ENCODE measurements at regions not wholly inside any gene's neighbourhood (a gene's known extent, or its start where the extent isn't known, plus 50 kb on each side); places are given as distances from the start of the nearest gene placed in this dataset.

DNA sequence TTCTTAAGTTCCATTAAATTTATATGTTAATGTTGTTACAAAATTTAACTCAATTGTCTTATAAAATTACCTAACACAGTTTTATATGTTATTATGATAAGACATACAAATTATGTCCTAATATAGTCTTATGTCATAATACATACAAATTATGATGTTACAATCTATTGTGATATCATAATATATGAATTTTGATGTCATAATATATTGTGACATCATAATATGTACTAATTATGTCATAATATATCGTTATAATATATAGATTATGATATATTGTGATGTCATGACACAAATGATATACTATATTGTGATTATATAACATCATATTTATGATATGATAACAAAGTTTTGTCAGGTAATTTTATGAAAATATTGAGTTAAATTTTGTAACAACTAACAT, 1789.6 kb downstream of the TP53TG3F start:
- no peaks in the 10 kb centered on the region for H3K27me3 ChIP-seq (ENCODE audit: control insufficient read depth, insufficient read depth, low read length, poor library complexity, severe bottlenecking)
- no peak overlapping the region for H3K4me3 ChIP-seq (ENCODE audit: insufficient read depth, low read depth, low read length)
- H3K9me3 ChIP-seq (ENCODE audit: control insufficient read depth, low read length), result peaks cover 19% of the 10 kb centered on the region
- H3K36me3 ChIP-seq (ENCODE audit: control insufficient read depth, insufficient read depth, low read length), result no peaks in the 10 kb centered on the region
- no CpG with 5 or more reads among the region's 1 CpG for WGBS, 2 experiments
- H3K27ac ChIP-seq (ENCODE audit: insufficient read depth, low read depth, low read length, poor library complexity, severe bottlenecking), result no peak overlapping the region
- no peaks in the 10 kb centered on the region for H3K4me1 ChIP-seq (ENCODE audit: control insufficient read depth, insufficient read depth, low read length)

DNA sequence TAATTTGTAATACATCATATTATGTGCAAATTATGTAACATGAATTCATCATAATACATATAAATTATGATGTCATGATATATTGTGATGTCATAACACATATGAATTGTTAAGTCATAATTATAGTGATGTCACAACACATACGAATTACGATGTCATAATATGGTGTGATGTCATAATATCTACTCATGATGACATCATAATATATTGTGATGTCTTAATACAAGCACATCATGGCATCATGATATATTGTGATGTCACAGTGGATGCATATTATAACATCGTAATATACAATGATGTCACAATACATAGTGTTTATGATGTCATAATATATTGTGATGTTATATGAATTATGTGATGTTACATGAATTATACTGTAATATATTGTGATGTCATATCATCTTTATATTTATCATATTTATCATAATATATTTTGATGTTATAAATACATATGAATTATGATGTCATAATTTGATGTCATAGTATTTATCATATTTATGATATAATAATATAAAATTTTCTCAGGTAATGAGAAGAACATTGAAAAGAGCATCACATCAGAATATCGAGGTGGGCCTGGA, 1793.0 kb downstream of the TP53TG3F start:
- Histone ChIP-seq H3K9me3 (ENCODE audit: control insufficient read depth, low read length) (peaks cover 23% of the 10 kb centered on the region), H3K36me3 (ENCODE audit: control insufficient read depth, insufficient read depth, low read length) (no peaks in the 10 kb centered on the region), H3K4me3 (ENCODE audit: insufficient read depth, low read depth, low read length) (no peak overlapping the region), H3K27me3 (ENCODE audit: control insufficient read depth, insufficient read depth, low read length, poor library complexity, severe bottlenecking) (no peaks in the 10 kb centered on the region), H3K4me1 (ENCODE audit: control insufficient read depth, insufficient read depth, low read length) (no peaks in the 10 kb centered on the region), H3K27ac (ENCODE audit: insufficient read depth, low read depth, low read length, poor library complexity, severe bottlenecking) (no peak overlapping the region)
- 65 to 87% methylated on average over 1 to 2 of the region's 4 CpGs for WGBS, 2 experiments

DNA sequence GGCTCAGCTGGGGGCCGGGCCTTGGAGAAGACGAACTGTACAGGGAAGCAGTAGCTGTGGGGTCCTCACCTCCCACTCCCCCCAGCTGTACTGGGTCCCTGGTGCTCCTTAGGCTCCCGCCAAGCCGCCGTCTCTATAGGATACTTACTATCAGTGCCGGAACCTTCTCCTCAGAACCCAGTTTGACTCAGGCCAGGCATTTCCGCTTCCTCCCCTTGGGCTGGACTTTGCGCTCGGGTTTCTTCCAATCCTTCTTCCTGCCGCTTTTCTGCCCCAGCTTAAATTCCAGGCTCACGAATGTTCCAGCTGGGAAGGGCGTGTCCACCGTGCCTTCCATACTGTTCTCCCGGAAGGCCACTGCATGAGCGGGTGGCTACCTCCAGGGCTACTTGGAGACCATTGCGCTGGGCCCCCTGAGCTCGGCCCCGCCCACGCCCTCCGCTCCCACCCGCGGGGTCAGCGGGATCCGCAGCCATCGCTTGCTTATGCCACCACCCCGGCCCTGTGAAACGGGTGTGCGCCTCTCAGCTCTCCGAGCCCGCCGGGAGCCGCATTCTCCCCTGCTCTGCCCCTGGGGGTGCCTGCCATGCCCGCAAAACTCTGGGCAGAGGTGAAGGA, 1795.9 kb downstream of the TP53TG3F start:
- peaks cover 29% of the 10 kb centered on the region for H3K9me3 ChIP-seq (ENCODE audit: control insufficient read depth, low read length)
- no peaks in the 10 kb centered on the region for H3K36me3 ChIP-seq (ENCODE audit: control insufficient read depth, insufficient read depth, low read length)
- H3K4me1 ChIP-seq (ENCODE audit: control insufficient read depth, insufficient read depth, low read length), result no peaks in the 10 kb centered on the region
- H3K27ac ChIP-seq (ENCODE audit: insufficient read depth, low read depth, low read length, poor library complexity, severe bottlenecking), result no peak overlapping the region
- no peak overlapping the region for H3K4me3 ChIP-seq (ENCODE audit: insufficient read depth, low read depth, low read length)
- 88 to 89% methylated on average over 33 of the region's 33 CpGs for WGBS, 2 experiments
- no peaks in the 10 kb centered on the region for H3K27me3 ChIP-seq (ENCODE audit: control insufficient read depth, insufficient read depth, low read length, poor library complexity, severe bottlenecking)

DNA sequence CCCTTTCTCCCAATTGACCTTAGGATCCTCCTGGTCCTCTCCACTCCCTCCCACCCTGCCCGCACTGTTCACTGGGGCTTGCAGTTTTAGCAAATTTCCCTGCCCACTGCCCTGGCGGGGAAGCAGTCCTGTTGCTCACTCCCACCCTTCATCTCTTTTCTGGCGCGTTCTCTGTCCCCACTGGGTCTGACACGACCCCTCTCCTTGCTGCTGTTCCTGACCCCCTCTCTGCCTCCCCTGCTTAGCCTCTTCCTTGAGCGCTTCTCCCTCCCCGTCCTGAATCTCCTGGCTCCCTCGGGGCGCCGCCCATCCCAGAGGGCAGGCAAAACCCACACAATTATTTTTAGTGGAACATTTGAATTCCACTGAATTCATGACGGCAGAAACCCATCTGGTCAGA, 1796.4 kb downstream of the TP53TG3F start:
- 80 to 85% methylated on average over 10 of the region's 11 CpGs for WGBS, 2 experiments
- no peak overlapping the region for H3K4me3 ChIP-seq (ENCODE audit: insufficient read depth, low read depth, low read length)
- H3K27ac ChIP-seq (ENCODE audit: insufficient read depth, low read depth, low read length, poor library complexity, severe bottlenecking), result no peak overlapping the region
- H3K27me3 ChIP-seq (ENCODE audit: control insufficient read depth, insufficient read depth, low read length, poor library complexity, severe bottlenecking), result no peaks in the 10 kb centered on the region
- H3K4me1 ChIP-seq (ENCODE audit: control insufficient read depth, insufficient read depth, low read length), result no peaks in the 10 kb centered on the region
- H3K9me3 ChIP-seq (ENCODE audit: control insufficient read depth, low read length), result peaks cover 29% of the 10 kb centered on the region
- no peaks in the 10 kb centered on the region for H3K36me3 ChIP-seq (ENCODE audit: control insufficient read depth, insufficient read depth, low read length)

DNA sequence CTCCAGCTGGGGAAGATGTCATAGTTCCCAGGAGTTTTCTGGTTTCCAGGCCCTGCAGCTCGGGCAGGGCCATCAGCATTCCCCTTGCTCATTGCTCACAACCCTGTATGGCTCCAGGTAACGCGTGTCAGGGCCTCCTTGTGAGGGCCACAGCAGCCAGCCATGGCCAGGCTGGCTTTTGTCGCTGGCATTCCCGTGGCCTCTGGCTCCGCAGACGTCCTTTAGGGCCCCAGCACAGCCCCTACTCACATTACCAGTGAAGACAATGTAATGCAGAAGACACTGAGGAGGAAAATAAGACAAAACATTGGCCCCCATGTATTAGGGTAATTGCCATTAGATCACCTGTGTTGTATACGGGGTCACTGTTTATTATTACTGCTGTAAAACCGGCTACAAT, 1799.0 kb downstream of the TP53TG3F start:
- Histone ChIP-seq H3K4me3 (ENCODE audit: insufficient read depth, low read depth, low read length) (no peak overlapping the region), H3K4me1 (ENCODE audit: control insufficient read depth, insufficient read depth, low read length) (no peaks in the 10 kb centered on the region), H3K27ac (ENCODE audit: insufficient read depth, low read depth, low read length, poor library complexity, severe bottlenecking) (no peak overlapping the region), H3K9me3 (ENCODE audit: control insufficient read depth, low read length) (peaks cover 23% of the 10 kb centered on the region), H3K36me3 (ENCODE audit: control insufficient read depth, insufficient read depth, low read length) (no peaks in the 10 kb centered on the region), H3K27me3 (ENCODE audit: control insufficient read depth, insufficient read depth, low read length, poor library complexity, severe bottlenecking) (no peaks in the 10 kb centered on the region)
- WGBS, 2 experiments, result 76 to 80% methylated on average over 9 of the region's 9 CpGs

DNA sequence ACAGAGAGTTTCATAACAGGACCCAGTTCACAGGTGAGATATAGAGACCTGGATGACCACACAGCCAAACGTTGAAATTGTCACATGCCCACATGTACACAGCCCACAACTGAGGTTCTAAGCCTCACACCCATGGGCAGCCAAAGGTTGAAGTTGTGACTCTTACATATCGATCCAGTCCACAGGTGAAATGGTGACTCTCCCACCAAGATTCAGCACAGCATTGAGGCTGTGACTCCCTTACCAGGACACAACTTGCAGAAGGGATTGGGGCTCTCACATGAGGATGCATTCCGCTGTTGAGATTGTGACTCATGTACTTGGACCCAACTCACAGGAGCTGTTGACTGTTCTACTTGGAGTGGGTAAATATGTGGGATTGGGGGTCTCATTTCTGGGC, 1836.4 kb downstream of the TP53TG3F start:
- Histone ChIP-seq H3K27me3 (ENCODE audit: control insufficient read depth, insufficient read depth, low read length, poor library complexity, severe bottlenecking) (no peaks in the 10 kb centered on the region), H3K27ac (ENCODE audit: insufficient read depth, low read depth, low read length, poor library complexity, severe bottlenecking) (no peak overlapping the region), H3K36me3 (ENCODE audit: control insufficient read depth, insufficient read depth, low read length) (no peaks in the 10 kb centered on the region), H3K4me1 (ENCODE audit: control insufficient read depth, insufficient read depth, low read length) (no peaks in the 10 kb centered on the region), H3K4me3 (ENCODE audit: insufficient read depth, low read depth, low read length) (no peak overlapping the region), H3K9me3 (ENCODE audit: control insufficient read depth, low read length) (peaks cover 4% of the 10 kb centered on the region)
- 59 to 66% methylated on average over 3 of the region's 3 CpGs for WGBS, 2 experiments

DNA sequence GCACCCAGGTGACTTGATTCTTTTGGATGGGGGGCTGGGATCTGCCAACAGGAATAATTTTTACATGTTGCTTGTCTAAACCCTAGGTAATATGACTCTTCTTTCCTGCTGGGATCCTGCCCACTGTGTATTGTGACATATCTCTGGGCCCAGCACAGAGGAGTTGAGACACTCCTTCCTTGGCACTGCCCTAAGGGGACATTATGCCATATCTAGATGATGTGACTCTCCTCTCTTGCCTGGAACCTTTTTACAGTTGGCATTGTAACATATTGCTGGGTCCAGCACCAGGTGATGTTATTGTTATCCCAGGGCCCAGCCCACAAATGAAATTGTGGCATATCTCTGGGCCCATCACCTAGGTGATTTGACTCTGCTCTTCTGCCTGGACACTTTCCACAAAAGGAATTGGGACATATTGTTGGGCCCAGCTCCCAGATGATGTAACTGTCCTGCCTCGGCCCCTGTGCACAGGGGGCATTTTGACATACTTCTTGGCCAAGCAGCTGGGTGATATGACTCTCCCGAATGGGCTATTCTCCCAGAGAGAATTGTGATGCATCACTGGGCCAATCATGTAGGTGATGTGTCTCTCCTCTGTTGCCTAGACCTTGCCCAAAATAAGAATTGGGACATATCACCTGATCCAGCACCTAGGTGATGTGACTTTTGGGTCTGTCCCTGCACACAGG, 1837.7 kb downstream of the TP53TG3F start:
- whole genome bisulfite sequencing, 2 experiments, result 73 to 74% methylated on average over 2 of the region's 2 CpGs
- peaks cover 4% of the 10 kb centered on the region for H3K9me3 ChIP-seq (ENCODE audit: control insufficient read depth, low read length)
- no peak overlapping the region for H3K4me3 ChIP-seq (ENCODE audit: insufficient read depth, low read depth, low read length)
- no peaks in the 10 kb centered on the region for H3K27me3 ChIP-seq (ENCODE audit: control insufficient read depth, insufficient read depth, low read length, poor library complexity, severe bottlenecking)
- H3K4me1 ChIP-seq (ENCODE audit: control insufficient read depth, insufficient read depth, low read length), result no peaks in the 10 kb centered on the region
- H3K36me3 ChIP-seq (ENCODE audit: control insufficient read depth, insufficient read depth, low read length), result no peaks in the 10 kb centered on the region
- no peak overlapping the region for H3K27ac ChIP-seq (ENCODE audit: insufficient read depth, low read depth, low read length, poor library complexity, severe bottlenecking)

DNA sequence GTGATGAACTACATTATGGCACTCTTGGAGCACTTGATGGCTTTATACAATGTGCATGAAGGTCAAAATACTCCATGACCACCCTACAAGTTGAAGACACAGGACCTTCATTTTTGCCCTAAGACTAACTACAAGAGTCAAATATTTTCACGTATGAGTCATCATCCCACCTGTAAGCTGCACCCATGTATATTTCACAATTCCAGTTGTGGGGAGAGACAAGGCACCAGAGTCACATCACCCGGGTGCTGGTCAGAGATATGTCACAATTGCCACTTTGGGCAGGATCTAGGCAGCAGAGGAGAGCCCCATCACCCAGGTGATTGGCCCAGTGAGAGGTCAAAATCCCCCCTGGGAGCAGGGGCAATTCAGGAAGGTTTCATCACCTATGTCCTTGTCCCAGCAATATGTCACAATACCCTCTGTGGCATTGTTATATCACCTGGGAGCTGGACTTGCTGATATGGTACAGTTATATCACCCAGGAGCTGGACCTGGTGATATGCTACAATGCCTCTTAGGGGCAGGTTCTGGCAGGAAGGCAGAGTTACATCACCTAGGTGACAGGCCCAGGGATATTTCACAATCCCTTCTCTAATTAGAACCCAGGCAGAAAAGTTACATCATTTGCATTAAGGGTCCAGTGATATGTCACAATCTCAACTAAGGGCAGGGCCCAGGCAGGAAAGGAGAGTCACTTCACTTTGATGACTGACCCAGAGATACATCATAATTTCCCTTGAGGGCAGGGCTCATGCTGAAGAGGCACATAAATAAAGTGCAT, 1839.2 kb downstream of the TP53TG3F start:
- Histone ChIP-seq H3K4me1 (ENCODE audit: control insufficient read depth, insufficient read depth, low read length) (no peaks in the 10 kb centered on the region), H3K36me3 (ENCODE audit: control insufficient read depth, insufficient read depth, low read length) (no peaks in the 10 kb centered on the region), H3K27me3 (ENCODE audit: control insufficient read depth, insufficient read depth, low read length, poor library complexity, severe bottlenecking) (no peaks in the 10 kb centered on the region), H3K9me3 (ENCODE audit: control insufficient read depth, low read length) (peaks cover 4% of the 10 kb centered on the region), H3K27ac (ENCODE audit: insufficient read depth, low read depth, low read length, poor library complexity, severe bottlenecking) (no peak overlapping the region), H3K4me3 (ENCODE audit: insufficient read depth, low read depth, low read length) (no peak overlapping the region)
- WGBS, 2 experiments, result 54 to 57% methylated on average over 2 of the region's 2 CpGs

DNA sequence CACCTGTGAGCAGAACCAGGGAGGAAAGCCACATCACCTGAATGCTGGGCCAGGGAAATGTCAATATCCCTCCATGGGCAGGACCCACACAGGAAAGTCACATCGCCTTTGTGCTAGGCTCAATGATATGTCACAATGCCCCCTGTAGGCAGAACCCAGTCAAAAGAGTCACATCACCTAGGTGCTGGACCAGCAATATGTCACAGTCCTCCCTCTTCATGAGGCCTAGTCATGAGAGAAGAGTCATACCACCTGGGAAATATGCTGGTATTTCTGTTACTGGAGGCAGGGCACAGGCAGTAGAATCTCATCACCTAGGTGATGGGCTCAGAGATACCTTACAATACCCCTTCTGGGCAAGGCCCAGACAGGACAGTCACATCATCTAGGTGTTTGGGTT, 1843.4 kb downstream of the TP53TG3F start:
- WGBS, 2 experiments, result 46 to 49% methylated on average over 1 of the region's 1 CpG
- H3K36me3 ChIP-seq (ENCODE audit: control insufficient read depth, insufficient read depth, low read length), result no peaks in the 10 kb centered on the region
- no peak overlapping the region for H3K27ac ChIP-seq (ENCODE audit: insufficient read depth, low read depth, low read length, poor library complexity, severe bottlenecking)
- H3K4me1 ChIP-seq (ENCODE audit: control insufficient read depth, insufficient read depth, low read length), result no peaks in the 10 kb centered on the region
- H3K4me3 ChIP-seq (ENCODE audit: insufficient read depth, low read depth, low read length), result no peak overlapping the region
- no peaks in the 10 kb centered on the region for H3K27me3 ChIP-seq (ENCODE audit: control insufficient read depth, insufficient read depth, low read length, poor library complexity, severe bottlenecking)
- H3K9me3 ChIP-seq (ENCODE audit: control insufficient read depth, low read length), result no peaks in the 10 kb centered on the region

DNA sequence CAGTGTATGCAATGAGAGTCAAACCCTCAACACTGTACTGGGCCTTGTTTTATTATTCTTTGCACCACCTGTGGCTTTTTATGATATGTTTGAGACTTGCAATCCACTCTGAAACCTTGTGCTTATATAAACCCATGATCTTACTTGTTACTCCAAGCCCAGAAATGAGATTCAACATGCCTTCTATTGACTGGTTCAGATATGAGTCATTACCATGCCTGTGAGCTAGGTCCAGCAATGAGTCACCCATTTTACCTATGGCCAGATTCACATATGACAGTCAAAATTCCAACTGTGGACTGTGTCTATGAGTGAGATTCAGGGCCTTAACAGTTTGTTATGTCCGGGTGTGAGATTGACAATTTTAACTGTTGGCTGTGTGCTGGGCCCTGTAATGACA, 1846.1 kb downstream of the TP53TG3F start:
- Histone ChIP-seq H3K27me3 (ENCODE audit: control insufficient read depth, insufficient read depth, low read length, poor library complexity, severe bottlenecking) (no peaks in the 10 kb centered on the region), H3K9me3 (ENCODE audit: control insufficient read depth, low read length) (peaks cover 7% of the 10 kb centered on the region), H3K27ac (ENCODE audit: insufficient read depth, low read depth, low read length, poor library complexity, severe bottlenecking) (no peak overlapping the region), H3K4me3 (ENCODE audit: insufficient read depth, low read depth, low read length) (no peak overlapping the region), H3K4me1 (ENCODE audit: control insufficient read depth, insufficient read depth, low read length) (no peaks in the 10 kb centered on the region), H3K36me3 (ENCODE audit: control insufficient read depth, insufficient read depth, low read length) (no peaks in the 10 kb centered on the region)
- 50 to 72% methylated on average over 1 of the region's 1 CpG for WGBS, 2 experiments

All from ectodermal cell (in vitro differentiated cells).